Neural cell (in vitro differentiated cells): ENCODE measurements at regions not wholly inside any gene's neighbourhood (a gene's known extent, or its start where the extent isn't known, plus 50 kb on each side); places are given as distances from the start of the nearest gene placed in this dataset.

Experiments used
- EP300 ChIP-seq: fragments of 450-650 bp; conservative IDR thresholded peaks from 2 replicates; pipeline ENCODE4 v1.6.1; 2014; ENCODE audit warnings: antibody characterized with exemption, mild to moderate bottlenecking, moderate library complexity; ENCODE audit not compliant: poor library complexity, severe bottlenecking
- POLR2AphosphoS5 ChIP-seq: IDR thresholded peaks from 2 replicates; pipeline ENCODE4 v1.6.1; 2012
- TAF1 ChIP-seq: IDR thresholded peaks from 2 replicates; pipeline ENCODE4 v1.6.1; 2012; ENCODE audit warnings: low read depth
- TF ChIP-seq, protein P1 (sequence below): fragments of 450-650 bp; IDR thresholded peaks from 2 replicates; pipeline ENCODE4 v1.5.1; 2014; ENCODE audit warnings: antibody characterized with exemption, mild to moderate bottlenecking, moderate library complexity; ENCODE audit not compliant: poor library complexity, severe bottlenecking

DNA sequence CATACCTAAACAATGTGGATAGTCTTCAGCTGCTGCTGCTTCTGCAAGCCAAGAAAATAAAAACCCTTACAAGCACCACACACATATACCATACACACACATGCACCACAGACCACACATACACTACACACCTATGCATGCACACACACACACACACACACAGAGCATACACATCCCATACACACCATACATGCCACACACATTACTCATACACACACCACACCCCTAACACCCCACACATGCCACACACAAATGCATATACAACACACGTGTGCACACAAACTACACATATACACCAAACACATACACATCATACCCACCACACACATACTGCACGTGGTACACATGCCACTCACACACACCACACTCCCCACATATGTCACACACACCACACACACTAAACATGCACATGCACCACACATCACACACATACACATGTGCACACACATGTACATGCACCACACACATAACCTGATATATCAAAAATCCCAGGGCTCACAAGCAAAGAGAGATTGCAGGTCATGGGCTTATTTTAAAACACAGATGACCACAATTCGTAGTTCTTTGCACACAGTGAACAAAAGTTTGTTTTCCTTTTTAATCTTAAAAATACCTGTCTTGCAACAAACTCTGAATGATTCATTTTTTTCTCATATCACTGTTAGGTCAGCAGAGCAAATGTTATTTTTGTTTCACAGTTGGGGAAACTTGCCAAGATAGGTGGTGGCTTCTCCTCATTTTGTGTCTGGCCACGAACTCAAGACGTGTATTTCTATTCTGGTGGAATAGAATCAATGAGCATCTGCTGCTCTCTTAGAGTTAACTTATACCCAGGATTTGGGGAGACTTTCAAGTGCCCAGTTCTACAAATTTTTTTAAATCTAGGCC lies 456.6 kb downstream of the FGF9 start:
- TF ChIP-seq, protein P1, sequence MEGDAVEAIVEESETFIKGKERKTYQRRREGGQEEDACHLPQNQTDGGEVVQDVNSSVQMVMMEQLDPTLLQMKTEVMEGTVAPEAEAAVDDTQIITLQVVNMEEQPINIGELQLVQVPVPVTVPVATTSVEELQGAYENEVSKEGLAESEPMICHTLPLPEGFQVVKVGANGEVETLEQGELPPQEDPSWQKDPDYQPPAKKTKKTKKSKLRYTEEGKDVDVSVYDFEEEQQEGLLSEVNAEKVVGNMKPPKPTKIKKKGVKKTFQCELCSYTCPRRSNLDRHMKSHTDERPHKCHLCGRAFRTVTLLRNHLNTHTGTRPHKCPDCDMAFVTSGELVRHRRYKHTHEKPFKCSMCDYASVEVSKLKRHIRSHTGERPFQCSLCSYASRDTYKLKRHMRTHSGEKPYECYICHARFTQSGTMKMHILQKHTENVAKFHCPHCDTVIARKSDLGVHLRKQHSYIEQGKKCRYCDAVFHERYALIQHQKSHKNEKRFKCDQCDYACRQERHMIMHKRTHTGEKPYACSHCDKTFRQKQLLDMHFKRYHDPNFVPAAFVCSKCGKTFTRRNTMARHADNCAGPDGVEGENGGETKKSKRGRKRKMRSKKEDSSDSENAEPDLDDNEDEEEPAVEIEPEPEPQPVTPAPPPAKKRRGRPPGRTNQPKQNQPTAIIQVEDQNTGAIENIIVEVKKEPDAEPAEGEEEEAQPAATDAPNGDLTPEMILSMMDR = no peak
- TF ChIP-seq POLR2AphosphoS5 = no peak
- no peak for TF ChIP-seq EP300
- no peak for TF ChIP-seq TAF1
